ENCODE measurements at regions not wholly inside any gene's neighbourhood (a gene's known extent, or its start where the extent isn't known, plus 50 kb on each side); places are given as distances from the start of the nearest gene placed in this dataset.

- no peak overlapping the region for H3K4me3 ChIP-seq
- no peaks in the 10 kb centered on the region for H3K27me3 ChIP-seq
- intact Hi-C loops (cut with DNase I) = no loop called here
- TF ChIP-seq CTCF (IDR thresholded peaks at IDR 0.05) = no peak
- no peaks in the 10 kb centered on the region for H3K4me1 ChIP-seq
- no peak overlapping the region for H3K27ac ChIP-seq
- H3K36me3 ChIP-seq = no peaks in the 10 kb centered on the region
- H3K9me3 ChIP-seq = no peaks in the 10 kb centered on the region
- DNase-seq = no peak
- no peak overlapping the region for H3K9ac ChIP-seq (ENCODE audit: low read depth in 2 of 2, low read length in 2 of 2)
These were observed 487.8 kb upstream of the MGAT4C start for GRCh38 chr12:86743875-86744536.

GRCh38 chr12:86741531-86741930, 485.3 kb upstream of the MGAT4C start:
- no peak for TF ChIP-seq CTCF (IDR thresholded peaks at IDR 0.05)
- intact Hi-C loops (cut with DNase I) = no loop called here
- Histone ChIP-seq H3K36me3 (no peaks in the 10 kb centered on the region), H3K9me3 (no peaks in the 10 kb centered on the region), H3K4me3 (no peak overlapping the region), H3K27me3 (no peaks in the 10 kb centered on the region), H3K27ac (no peak overlapping the region), H3K9ac (ENCODE audit: low read depth in 2 of 2, low read length in 2 of 2) (no peak overlapping the region), H3K4me1 (no peaks in the 10 kb centered on the region)
- no peak for DNase-seq

- no peaks in the 10 kb centered on the region for H3K36me3 ChIP-seq
- no peaks in the 10 kb centered on the region for H3K27me3 ChIP-seq
- H3K4me3 ChIP-seq = no peak overlapping the region
- no peak overlapping the region for H3K9ac ChIP-seq (ENCODE audit: low read depth in 2 of 2, low read length in 2 of 2)
- H3K9me3 ChIP-seq = no peaks in the 10 kb centered on the region
- H3K4me1 ChIP-seq = no peaks in the 10 kb centered on the region
- no peak for TF ChIP-seq CTCF (IDR thresholded peaks at IDR 0.05)
- intact Hi-C loops (cut with DNase I) = no loop called here
- H3K27ac ChIP-seq = no peak overlapping the region
- DNase-seq = no peak
These were observed 479.7 kb upstream of the MGAT4C start for GRCh38 chr12:86735851-86736250.

- Histone ChIP-seq H3K9ac (ENCODE audit: low read depth in 2 of 2, low read length in 2 of 2) (no peak overlapping the region), H3K36me3 (no peaks in the 10 kb centered on the region), H3K27me3 (no peaks in the 10 kb centered on the region), H3K27ac (no peak overlapping the region), H3K4me3 (no peak overlapping the region), H3K4me1 (no peaks in the 10 kb centered on the region), H3K9me3 (no peaks in the 10 kb centered on the region)
- intact Hi-C loops (cut with DNase I) = no loop called here
- no peak for TF ChIP-seq CTCF (IDR thresholded peaks at IDR 0.05)
- DNase-seq = no peak
These were observed 478.9 kb upstream of the MGAT4C start for GRCh38 chr12:86735072-86735471.

- no peak overlapping the region for H3K27ac ChIP-seq
- H3K4me1 ChIP-seq = no peaks in the 10 kb centered on the region
- H3K9me3 ChIP-seq = no peaks in the 10 kb centered on the region
- DNase-seq = no peak
- no peaks in the 10 kb centered on the region for H3K27me3 ChIP-seq
- no peak for TF ChIP-seq CTCF (IDR thresholded peaks at IDR 0.05)
- intact Hi-C loops (cut with DNase I) = no loop called here
- no peaks in the 10 kb centered on the region for H3K36me3 ChIP-seq
- H3K4me3 ChIP-seq = no peak overlapping the region
- no peak overlapping the region for H3K9ac ChIP-seq (ENCODE audit: low read depth in 2 of 2, low read length in 2 of 2)
These were observed 474.0 kb upstream of the MGAT4C start for GRCh38 chr12:86730233-86730632.
